B cell (primary cell): ENCODE measurements at regions not wholly inside any gene's neighbourhood (a gene's known extent, or its start where the extent isn't known, plus 50 kb on each side); places are given as distances from the start of the nearest gene placed in this dataset.

ENCODE experiments used
- EZH2 ChIP-seq: IDR thresholded peaks from 2 replicates; pipeline ENCODE4 v1.6.1; 2012; ENCODE audit warnings: borderline replicate concordance, low read depth, mild to moderate bottlenecking, moderate library complexity, low read length; ENCODE audit not compliant: insufficient read depth, poor library complexity, severe bottlenecking
- TF ChIP-seq, protein P1 (sequence below): fragments of 200-600 bp; IDR thresholded peaks from one replicate; pipeline ENCODE4 v1.8.0; 2022; ENCODE audit warnings: antibody characterized with exemption, mild to moderate bottlenecking

GRCh38 chr3:10581716-10582115, 76.3 kb upstream of the ATP2B2 start:
- no peak for TF ChIP-seq EZH2
- TF ChIP-seq, protein P1, sequence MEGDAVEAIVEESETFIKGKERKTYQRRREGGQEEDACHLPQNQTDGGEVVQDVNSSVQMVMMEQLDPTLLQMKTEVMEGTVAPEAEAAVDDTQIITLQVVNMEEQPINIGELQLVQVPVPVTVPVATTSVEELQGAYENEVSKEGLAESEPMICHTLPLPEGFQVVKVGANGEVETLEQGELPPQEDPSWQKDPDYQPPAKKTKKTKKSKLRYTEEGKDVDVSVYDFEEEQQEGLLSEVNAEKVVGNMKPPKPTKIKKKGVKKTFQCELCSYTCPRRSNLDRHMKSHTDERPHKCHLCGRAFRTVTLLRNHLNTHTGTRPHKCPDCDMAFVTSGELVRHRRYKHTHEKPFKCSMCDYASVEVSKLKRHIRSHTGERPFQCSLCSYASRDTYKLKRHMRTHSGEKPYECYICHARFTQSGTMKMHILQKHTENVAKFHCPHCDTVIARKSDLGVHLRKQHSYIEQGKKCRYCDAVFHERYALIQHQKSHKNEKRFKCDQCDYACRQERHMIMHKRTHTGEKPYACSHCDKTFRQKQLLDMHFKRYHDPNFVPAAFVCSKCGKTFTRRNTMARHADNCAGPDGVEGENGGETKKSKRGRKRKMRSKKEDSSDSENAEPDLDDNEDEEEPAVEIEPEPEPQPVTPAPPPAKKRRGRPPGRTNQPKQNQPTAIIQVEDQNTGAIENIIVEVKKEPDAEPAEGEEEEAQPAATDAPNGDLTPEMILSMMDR, result no peak
